ENCODE measurements at regions not wholly inside any gene's neighbourhood (a gene's known extent, or its start where the extent isn't known, plus 50 kb on each side); places are given as distances from the start of the nearest gene placed in this dataset.

GRCh38 chr5:103800741-103801495 is 238.3 kb upstream of the NUDT12 start:
- H3K9me3 ChIP-seq: no peaks in the 10 kb centered on the region
- ATAC-seq (no peak), DNase-seq (no peak)
- intact Hi-C loops (cut with DNase I; ENCODE audit: low total_unique reads) (no loop called here), in situ Hi-C loops (cut with MboI; ENCODE audit: low sequenced_read_pairs in 4 of 4) (no loop called here)
- no peak overlapping the region for H3K27ac ChIP-seq
- H3K4me1 ChIP-seq: no peaks in the 10 kb centered on the region
- no peaks in the 10 kb centered on the region for H3K27me3 ChIP-seq
- TF ChIP-seq POLR2A (IDR thresholded peaks at IDR 0.05): no peak
- TF ChIP-seq CTCF (IDR thresholded peaks at IDR 0.05 in 4 of 5, conservative IDR thresholded peaks at IDR 0.05 in 1 of 5): no peak
- no peak overlapping the region for H3K4me3 ChIP-seq
- no peaks in the 10 kb centered on the region for H3K36me3 ChIP-seq

DNA sequence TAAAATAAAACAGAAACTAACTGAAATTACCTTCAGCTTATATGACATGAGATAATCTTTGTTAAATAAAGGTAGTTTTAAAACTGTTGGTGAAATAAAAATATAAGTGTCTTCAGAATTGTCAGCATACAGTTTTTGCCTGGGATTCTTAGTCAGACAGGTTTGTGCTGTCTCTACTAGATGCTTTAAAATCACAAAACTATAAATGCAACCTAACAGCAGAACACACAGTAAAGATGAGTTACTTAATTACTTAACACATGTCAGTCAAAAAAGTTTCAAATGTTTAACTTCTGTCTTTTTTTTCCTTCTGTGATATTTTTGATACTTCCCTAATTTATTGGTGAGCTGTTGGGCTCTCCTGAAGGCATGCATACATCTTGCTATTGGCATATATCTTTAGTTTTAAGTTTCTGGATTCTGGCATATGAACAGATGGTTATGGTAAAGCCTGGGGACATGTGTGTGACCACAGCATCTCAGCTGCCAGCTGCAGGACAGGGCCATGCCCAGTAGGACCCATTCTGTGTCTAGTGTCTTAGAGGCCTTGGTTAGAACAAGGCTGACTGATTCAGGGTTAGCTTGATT is 231.1 kb upstream of the NUDT12 start:
- Histone ChIP-seq H3K4me3 (no peak overlapping the region), H3K27ac (no peak overlapping the region), H3K4me1 (no peaks in the 10 kb centered on the region), H3K36me3 (no peaks in the 10 kb centered on the region), H3K9me3 (peaks cover 0 to 11% (median 0%) of the 10 kb centered on the region in 3 donors), H3K27me3 (no peaks in the 10 kb centered on the region)
- intact Hi-C loops (cut with DNase I; ENCODE audit: low total_unique reads): no loop called here
- TF ChIP-seq POLR2A (IDR thresholded peaks at IDR 0.05): no peak
- TF ChIP-seq CTCF (IDR thresholded peaks at IDR 0.05 in 4 of 5, conservative IDR thresholded peaks at IDR 0.05 in 1 of 5): no peak
- DNase-seq: no peak
- ATAC-seq: no peak
- in situ Hi-C loops (cut with MboI; ENCODE audit: low sequenced_read_pairs in 4 of 4): no loop called here

GRCh38 chr5:103785569-103785968 is 223.0 kb upstream of the NUDT12 start:
- Histone ChIP-seq H3K27me3 (no peaks in the 10 kb centered on the region), H3K36me3 (no peaks in the 10 kb centered on the region), H3K4me1 (no peaks in the 10 kb centered on the region), H3K27ac (no peak overlapping the region), H3K9me3 (no peaks in the 10 kb centered on the region), H3K4me3 (no peak overlapping the region)
- intact Hi-C loops (cut with DNase I; ENCODE audit: low total_unique reads) (no loop called here), in situ Hi-C loops (cut with MboI; ENCODE audit: low sequenced_read_pairs in 4 of 4) (no loop called here)
- no peak for ATAC-seq
- TF ChIP-seq CTCF (IDR thresholded peaks at IDR 0.05 in 4 of 5, conservative IDR thresholded peaks at IDR 0.05 in 1 of 5) (no peak), POLR2A (IDR thresholded peaks at IDR 0.05) (no peak)
- DNase-seq: no peak

DNA sequence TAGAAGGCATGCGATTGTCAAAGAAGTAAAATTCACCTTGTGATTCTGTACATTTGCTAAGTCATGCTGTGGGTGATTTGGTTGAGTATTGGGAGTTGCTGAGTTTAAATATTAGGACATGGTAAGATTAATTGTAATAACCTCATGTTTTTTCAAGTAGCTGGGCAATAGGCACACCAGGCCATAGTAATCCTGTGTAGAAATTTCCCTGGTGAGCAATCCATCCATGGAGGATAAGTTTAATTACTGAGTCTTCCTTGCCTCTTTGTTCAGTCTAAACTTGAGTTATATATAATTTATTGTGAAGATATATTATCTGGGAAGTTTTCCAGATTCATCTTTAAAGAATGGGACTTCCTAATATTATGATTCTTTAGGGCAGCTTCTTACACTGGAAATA is 221.1 kb upstream of the NUDT12 start:
- H3K36me3 ChIP-seq: no peaks in the 10 kb centered on the region
- DNase-seq (no peak), ATAC-seq (no peak)
- intact Hi-C loops (cut with DNase I; ENCODE audit: low total_unique reads): no loop called here
- in situ Hi-C loops (cut with MboI; ENCODE audit: low sequenced_read_pairs in 4 of 4): no loop called here
- no peak overlapping the region for H3K27ac ChIP-seq
- TF ChIP-seq POLR2A (IDR thresholded peaks at IDR 0.05): no peak
- no peak for TF ChIP-seq CTCF (IDR thresholded peaks at IDR 0.05 in 4 of 5, conservative IDR thresholded peaks at IDR 0.05 in 1 of 5)
- H3K4me1 ChIP-seq: no peaks in the 10 kb centered on the region
- H3K4me3 ChIP-seq: no peak overlapping the region
- no peaks in the 10 kb centered on the region for H3K27me3 ChIP-seq
- no peaks in the 10 kb centered on the region for H3K9me3 ChIP-seq
